ENCODE measurements at regions not wholly inside any gene's neighbourhood (a gene's known extent, or its start where the extent isn't known, plus 50 kb on each side); places are given as distances from the start of the nearest gene placed in this dataset.

GRCh38 chr21:14683063-14683462 lies 136.9 kb upstream of the SAMSN1 start:
- Mint-ChIP-seq H3K4me3 (no peak overlapping the region), H3K4me1 (no peaks in the 10 kb centered on the region), H3K27ac (no peak overlapping the region), H3K27me3 (ENCODE audit: insufficient read depth, low read depth) (no peaks in the 10 kb centered on the region), H3K9me3 (no peaks in the 10 kb centered on the region), H3K36me3 (no peaks in the 10 kb centered on the region)
- Histone ChIP-seq H3F3A (ENCODE audit: low read depth) (no peaks in the 10 kb centered on the region), H3K27ac (no peak overlapping the region), H3K79me2 (ENCODE audit: low read depth) (no peaks in the 10 kb centered on the region), H4K20me1 (ENCODE audit: low read depth) (no peaks in the 10 kb centered on the region), H3K9me3 (ENCODE audit: low read depth) (no peaks in the 10 kb centered on the region), H3K4me3 (no peak overlapping the region), H3K9ac (no peak overlapping the region), H3K36me3 (no peaks in the 10 kb centered on the region), H3K27me3 (no peaks in the 10 kb centered on the region), H3K4me2 (no peak overlapping the region), H3K4me1 (no peaks in the 10 kb centered on the region), H2AFZ (replicated peaks) (no peak overlapping the region)
- no peak for TF ChIP-seq EZH2phosphoT487 (IDR thresholded peaks at IDR 0.05)
- no peak for TF ChIP-seq EZH2 (IDR thresholded peaks at IDR 0.05)
- no peak for TF ChIP-seq CTCF (IDR thresholded peaks at IDR 0.05)
- no peak for DNase-seq (ENCODE audit: low spot score)

GRCh38 chr21:14678973-14679574 lies 133.0 kb upstream of the SAMSN1 start:
- no peak overlapping the region for H3K4me2 ChIP-seq
- no peak overlapping the region for H3K27ac Mint-ChIP-seq

GRCh38 chr21:14677639-14678179 lies 131.6 kb upstream of the SAMSN1 start:
- H3K9ac ChIP-seq = no peak overlapping the region
- no peak overlapping the region for H2AFZ ChIP-seq (replicated peaks)
- no peaks in the 10 kb centered on the region for H3K36me3 ChIP-seq
- H3K4me2 ChIP-seq = no peak overlapping the region
- no peaks in the 10 kb centered on the region for H3K4me1 Mint-ChIP-seq
- H3K4me1 ChIP-seq = no peaks in the 10 kb centered on the region
- no peaks in the 10 kb centered on the region for H3K9me3 ChIP-seq (ENCODE audit: low read depth)
- no peak overlapping the region for H3K27ac Mint-ChIP-seq
- H3K36me3 Mint-ChIP-seq = no peaks in the 10 kb centered on the region
- H4K20me1 ChIP-seq (ENCODE audit: low read depth) = no peaks in the 10 kb centered on the region
- no peak overlapping the region for H3K4me3 ChIP-seq
- no peak for TF ChIP-seq CTCF (IDR thresholded peaks at IDR 0.05)
- no peak for TF ChIP-seq EZH2 (IDR thresholded peaks at IDR 0.05)
- TF ChIP-seq EZH2phosphoT487 (IDR thresholded peaks at IDR 0.05) = no peak
- H3K27me3 ChIP-seq = no peaks in the 10 kb centered on the region
- DNase-seq (ENCODE audit: low spot score) = no peak
- H3F3A ChIP-seq (ENCODE audit: low read depth) = no peaks in the 10 kb centered on the region
- peaks cover 2% of the 10 kb centered on the region for H3K27me3 Mint-ChIP-seq (ENCODE audit: insufficient read depth, low read depth)
- H3K79me2 ChIP-seq (ENCODE audit: low read depth) = no peaks in the 10 kb centered on the region
- no peak overlapping the region for H3K4me3 Mint-ChIP-seq
- H3K9me3 Mint-ChIP-seq = no peaks in the 10 kb centered on the region
- H3K27ac ChIP-seq = no peak overlapping the region

More at GRCh38 chr21:14678973-14679574, 133.0 kb upstream of the SAMSN1 start:
- no peaks in the 10 kb centered on the region for H3K27me3 ChIP-seq
- no peak overlapping the region for H2AFZ ChIP-seq (replicated peaks)
- TF ChIP-seq CTCF (IDR thresholded peaks at IDR 0.05) = no peak
- TF ChIP-seq EZH2 (IDR thresholded peaks at IDR 0.05) = no peak
- TF ChIP-seq EZH2phosphoT487 (IDR thresholded peaks at IDR 0.05) = no peak
- no peaks in the 10 kb centered on the region for H3K36me3 ChIP-seq
- Mint-ChIP-seq H3K4me3 (no peak overlapping the region), H3K36me3 (no peaks in the 10 kb centered on the region), H3K9me3 (no peaks in the 10 kb centered on the region), H3K27me3 (ENCODE audit: insufficient read depth, low read depth) (peaks cover 2% of the 10 kb centered on the region), H3K4me1 (no peaks in the 10 kb centered on the region)
- H3K4me3 ChIP-seq = no peak overlapping the region
- no peaks in the 10 kb centered on the region for H3K4me1 ChIP-seq
- H3K79me2 ChIP-seq (ENCODE audit: low read depth) = no peaks in the 10 kb centered on the region
- no peaks in the 10 kb centered on the region for H3K9me3 ChIP-seq (ENCODE audit: low read depth)
- H3F3A ChIP-seq (ENCODE audit: low read depth) = no peaks in the 10 kb centered on the region
- H4K20me1 ChIP-seq (ENCODE audit: low read depth) = no peaks in the 10 kb centered on the region
- no peak for DNase-seq (ENCODE audit: low spot score)
- no peak overlapping the region for H3K27ac ChIP-seq
- H3K9ac ChIP-seq = no peak overlapping the region
